Endothelial cell of umbilical vein (primary cell): ENCODE measurements at regions not wholly inside any gene's neighbourhood (a gene's known extent, or its start where the extent isn't known, plus 50 kb on each side); places are given as distances from the start of the nearest gene placed in this dataset.

ENCODE experiments used
- BruUV-seq: library from RNA; stranded (reverse); fragments of 400-500 nt; replicated peaks from 2 replicates; lab custom pipeline; 2021; lab: Mats Ljungman, UMichigan
- CTCF ChIA-PET: fragments of 300-600, 350-600 bp; sonication (Branson Sonifier 250); formaldehyde crosslinking; loops from one replicate; lab custom pipeline; 2021; ENCODE audit warnings: antibody characterized with exemption, inconsistent platforms; lab: Charles Lee
- POLR2A ChIA-PET: fragments of 300-600, 350-600 bp; sonication (Branson Sonifier 250); formaldehyde crosslinking; loops from one replicate; lab custom pipeline; 2021; ENCODE audit warnings: antibody characterized with exemption, inconsistent platforms; lab: Charles Lee
- DNase-seq: peaks from one replicate; pipeline ENCODE4 v3.0.0-alpha.2; 2011; ENCODE audit warnings: low read depth, low spot score
- FAIRE-seq: peaks from 2 replicates; lab custom pipeline; 2011; peaks lifted over from hg19 to GRCh38; lab: Jason Lieb, UNC
- H2AFZ ChIP-seq: 2 replicates; pipeline ENCODE4 v1.6.0; 2012; ENCODE audit warnings: low read depth, low read length, control low read depth, inconsistent platforms
- H3K27ac ChIP-seq: 2 replicates; pipeline ENCODE4 v1.5.1; 2011; ENCODE audit warnings: low read depth, mild to moderate bottlenecking, control low read depth, low read length, moderate library complexity; ENCODE audit not compliant: insufficient read depth
- H3K27me3 ChIP-seq, 2 experiments: 2 replicates each; pipeline versions ENCODE4 v1.6.0 to v1.6.1; 2011; ENCODE audit warnings: low read length in 2 of 2, mixed read lengths in 1 of 2; ENCODE audit not compliant: control insufficient read depth in 2 of 2, insufficient read depth in 2 of 2
- H3K36me3 ChIP-seq, 2 experiments: 2 replicates in 1 of 2; 3 replicates in 1 of 2; pipeline ENCODE4 v1.5.1; 2011; ENCODE audit warnings: low read length in 2 of 2, mild to moderate bottlenecking in 1 of 2, moderate library complexity in 1 of 2; ENCODE audit not compliant: control insufficient read depth in 2 of 2, insufficient read depth in 2 of 2; ENCODE audit errors: extremely low read depth in 1 of 2
- H3K4me1 ChIP-seq: 3 replicates; pipeline ENCODE4 v1.5.1; 2011; ENCODE audit warnings: mild to moderate bottlenecking, low read length; ENCODE audit not compliant: control insufficient read depth, insufficient read depth; ENCODE audit errors: extremely low read depth
- H3K4me2 ChIP-seq: 2 replicates; pipeline ENCODE4 v1.6.1; 2011; ENCODE audit warnings: low read length, control low read depth, mixed read lengths; ENCODE audit not compliant: insufficient read depth
- H3K4me3 ChIP-seq, 3 experiments: fragments of 200-600 bp in 1 of 3; sonication (generic), shearing (Covaris generic) in 1 of 3; replicated peaks in 1 of 3; 2 replicates each; pipeline ENCODE4 v1.5.1; 2011 to 2016; ENCODE audit warnings: control low read depth in 3 of 3, low read length in 3 of 3, mild to moderate bottlenecking in 2 of 3, inconsistent platforms in 1 of 3, low read depth in 1 of 3, moderate library complexity in 1 of 3; ENCODE audit not compliant: insufficient read depth in 1 of 3
- H3K79me2 ChIP-seq: 2 replicates; pipeline ENCODE4 v1.6.0; 2012; ENCODE audit warnings: low read length, inconsistent platforms; ENCODE audit not compliant: control insufficient read depth, insufficient read depth
- H3K9ac ChIP-seq: replicated peaks from 2 replicates; pipeline ENCODE3; 2011; ENCODE audit warnings: low read length, control low read depth; ENCODE audit not compliant: insufficient read depth; ENCODE audit errors: extremely low read depth
- H3K9me1 ChIP-seq: replicated peaks from 3 replicates; pipeline ENCODE4 v1.6.0; 2011; ENCODE audit warnings: mild to moderate bottlenecking, low read length; ENCODE audit not compliant: control insufficient read depth, insufficient read depth; ENCODE audit errors: extremely low read depth
- H3K9me3 ChIP-seq: replicated peaks from 2 replicates; pipeline ENCODE4 v1.5.1; 2012; ENCODE audit warnings: low read length, inconsistent platforms; ENCODE audit not compliant: control insufficient read depth, insufficient read depth
- H4K20me1 ChIP-seq: replicated peaks from 2 replicates; pipeline ENCODE3; 2011; ENCODE audit warnings: mild to moderate bottlenecking, low read length; ENCODE audit not compliant: control insufficient read depth, insufficient read depth; ENCODE audit errors: extremely low read depth
- CTCF ChIP-seq, 2 donors: IDR thresholded peaks; 1 replicate in 1 of 2; 2 replicates in 1 of 2; pipeline ENCODE4 v1.5.1; 2011; ENCODE audit warnings: low read length in 2 of 2, mild to moderate bottlenecking in 2 of 2, moderate library complexity in 2 of 2, control low read depth in 1 of 2, inconsistent platforms in 1 of 2, low read depth in 1 of 2; ENCODE audit not compliant: insufficient read depth in 1 of 2; ENCODE audit errors: extremely low read depth in 1 of 2
- EZH2 ChIP-seq: IDR thresholded peaks from 2 replicates; pipeline ENCODE4 v1.6.1; 2012; ENCODE audit warnings: borderline replicate concordance, low read depth, mild to moderate bottlenecking, moderate library complexity, low read length, inconsistent platforms; ENCODE audit not compliant: severe bottlenecking
- GATA2 ChIP-seq: IDR thresholded peaks from 2 replicates; pipeline ENCODE4 v1.7.0; 2011; ENCODE audit warnings: low read depth, mild to moderate bottlenecking, moderate library complexity, mixed read lengths, low read length; ENCODE audit not compliant: insufficient read length, insufficient read depth
- MYC ChIP-seq: IDR thresholded peaks from one replicate; pipeline ENCODE4 v1.6.1; 2011; ENCODE audit warnings: mild to moderate bottlenecking, low read depth, low read length
- POLR2A ChIP-seq: IDR thresholded peaks from 2 replicates; pipeline ENCODE4 v1.6.1; 2012; ENCODE audit warnings: low read depth, mild to moderate bottlenecking, control low read depth, low read length
- POLR2AphosphoS5 ChIP-seq: IDR thresholded peaks from 2 replicates; pipeline ENCODE4 v1.6.1; 2012; ENCODE audit warnings: low read depth, mild to moderate bottlenecking, control low read depth, low read length, moderate library complexity; ENCODE audit not compliant: insufficient read depth
- dilution Hi-C: fragments of 300-500 bp; cut with MboI; formaldehyde crosslinking; loops from one replicate; pipeline ENCODE4 v1.15.0; 2019; ENCODE audit warnings: low sequenced_read_pairs; ENCODE audit not compliant: extremely low pct_ligation_motif_present
- intact Hi-C: fragments of 100-400 bp; cut with micrococcal nuclease; formaldehyde crosslinking; loops from one replicate; pipeline ENCODE4 v1.10.0; 2022
- TF ChIP-seq, protein P1 (sequence below): IDR thresholded peaks from 2 replicates; pipeline ENCODE4 v1.6.1; 2011; ENCODE audit not compliant: insufficient read depth, insufficient read length

DNA sequence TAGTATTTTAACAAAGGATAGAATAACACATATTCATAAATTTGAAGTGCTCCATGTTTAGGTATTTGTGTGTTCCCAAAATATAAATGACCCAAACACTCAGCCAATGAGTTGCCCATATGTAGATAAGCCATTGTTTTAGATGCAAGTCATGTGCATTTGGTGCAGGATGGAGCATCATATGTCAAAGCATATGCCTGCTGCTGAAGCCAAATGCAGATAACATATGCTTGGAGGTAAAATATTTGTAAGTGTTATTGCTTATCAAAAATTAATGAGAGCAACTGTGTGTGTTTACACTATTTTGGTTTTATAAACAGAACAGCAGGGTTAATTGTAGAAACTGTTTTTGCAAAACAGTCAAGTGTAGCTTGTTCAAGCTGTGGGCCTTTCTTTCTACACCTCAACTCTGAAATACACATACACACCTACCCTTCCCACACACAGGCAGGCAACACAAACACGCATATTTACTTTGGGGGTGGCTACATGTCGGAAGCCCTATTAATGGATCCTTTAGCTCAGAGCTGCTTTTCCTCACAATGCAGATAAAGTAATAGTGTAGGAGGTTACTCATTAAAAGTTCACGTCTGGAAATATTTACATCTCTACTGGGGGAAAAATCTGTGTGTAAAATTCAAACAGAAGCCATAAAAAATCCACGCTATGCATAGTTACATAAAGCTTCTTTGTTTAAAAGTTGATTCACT is 521.4 kb downstream of the ZNF385D start:
- FAIRE-seq, result no peak
- ChIA-PET CTCF (no interaction called here), POLR2A (no interaction called here)
- Histone ChIP-seq H3K9me1 (no peaks in the 10 kb centered on the region), H4K20me1 (no peaks in the 10 kb centered on the region), H3K9me3 (no peaks in the 10 kb centered on the region), H3K4me1 (no peaks in the 10 kb centered on the region), H3K36me3 (no peaks in the 10 kb centered on the region), H2AFZ (no peak overlapping the region), H3K4me3 (no peak overlapping the region), H3K79me2 (no peaks in the 10 kb centered on the region), H3K27ac (no peak overlapping the region), H3K9ac (no peak overlapping the region), H3K4me2 (no peak overlapping the region), H3K27me3 (no peaks in the 10 kb centered on the region)
- dilution Hi-C loops, result no loop called here
- no peak for TF ChIP-seq CTCF (IDR thresholded peaks at IDR 0.05; ENCODE audit: extremely low read depth in 1 of 2, insufficient read depth in 1 of 2, low read depth in 1 of 2, low read length in 2 of 2)
- TF ChIP-seq, protein P1, sequence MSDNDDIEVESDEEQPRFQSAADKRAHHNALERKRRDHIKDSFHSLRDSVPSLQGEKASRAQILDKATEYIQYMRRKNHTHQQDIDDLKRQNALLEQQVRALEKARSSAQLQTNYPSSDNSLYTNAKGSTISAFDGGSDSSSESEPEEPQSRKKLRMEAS, result no peak
- no peak for DNase-seq
- intact Hi-C loops, result no loop called here
- BruUV-seq, result no TSS peak

GRCh38 chr3:21226086-21226485 is 524.9 kb downstream of the ZNF385D start:
- no peaks in the 10 kb centered on the region for H3K79me2 ChIP-seq
- BruUV-seq, result no TSS peak
- no peaks in the 10 kb centered on the region for H3K27me3 ChIP-seq
- no peaks in the 10 kb centered on the region for H3K9me1 ChIP-seq
- DNase-seq (no peak), FAIRE-seq (no peak)
- intact Hi-C loops, result no loop called here
- H3K4me2 ChIP-seq, result no peak overlapping the region
- no peak overlapping the region for H3K9ac ChIP-seq
- H3K9me3 ChIP-seq, result no peaks in the 10 kb centered on the region
- H2AFZ ChIP-seq, result no peak overlapping the region
- H4K20me1 ChIP-seq, result no peaks in the 10 kb centered on the region
- ChIA-PET POLR2A (interaction anchor here (0.6 kb wide), 1 partner anchor 1999 kb away, joined by 3 read pairs; no protein-coding TSS in a partner anchor), CTCF (no interaction called here)
- dilution Hi-C loops, result no loop called here
- H3K27ac ChIP-seq, result no peak overlapping the region
- TF ChIP-seq POLR2A (no peak), POLR2AphosphoS5 (no peak), GATA2 (no peak), MYC (no peak), EZH2 (no peak), CTCF (IDR thresholded peaks at IDR 0.05; ENCODE audit: extremely low read depth in 1 of 2, insufficient read depth in 1 of 2, low read depth in 1 of 2, low read length in 2 of 2) (no peak)
- TF ChIP-seq, protein P1, result no peak
- no peaks in the 10 kb centered on the region for H3K36me3 ChIP-seq
- H3K4me3 ChIP-seq, result no peak overlapping the region
- no peaks in the 10 kb centered on the region for H3K4me1 ChIP-seq
